VCaP (cell line): ENCODE measurements at regions not wholly inside any gene's neighbourhood (a gene's known extent, or its start where the extent isn't known, plus 50 kb on each side); places are given as distances from the start of the nearest gene placed in this dataset.

Experiments used
- H3K27ac ChIP-seq: fragments of 450-650 bp; 2 replicates; pipeline ENCODE4 v1.5.1; 2017
- CTCF ChIP-seq: fragments of 450-650 bp; conservative IDR thresholded peaks from 2 replicates; pipeline ENCODE4 v1.5.1; 2017; ENCODE audit warnings: mild to moderate bottlenecking, moderate library complexity

GRCh38 chr3:148289159-148289558 is 408.5 kb upstream of the AGTR1 start:
- H3K27ac ChIP-seq = no peak overlapping the region
- TF ChIP-seq CTCF = no peak

DNA sequence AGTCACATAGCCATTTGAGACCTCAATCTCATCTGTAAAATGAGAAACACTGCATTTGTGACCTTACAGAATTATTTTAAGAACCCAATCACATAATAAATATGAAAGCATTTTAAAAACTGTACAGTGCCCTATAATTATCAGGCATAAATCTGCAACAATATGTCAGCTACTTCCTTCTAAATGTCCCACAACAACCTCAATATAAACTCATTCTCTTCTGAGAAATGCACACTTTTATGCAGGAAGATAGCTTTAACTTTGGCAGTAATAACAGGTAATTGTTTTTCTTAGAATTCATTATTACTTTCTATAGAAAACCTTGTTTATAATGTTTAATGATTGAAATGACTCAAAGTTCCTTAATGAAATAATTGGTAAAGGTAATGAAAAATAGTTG is 400.7 kb upstream of the AGTR1 start:
- no peak overlapping the region for H3K27ac ChIP-seq
- no peak for TF ChIP-seq CTCF

GRCh38 chr3:148307443-148307843 is 390.3 kb upstream of the AGTR1 start:
- no peak overlapping the region for H3K27ac ChIP-seq
- TF ChIP-seq CTCF = no peak

- peak; percentile 89 for TF ChIP-seq CTCF
- H3K27ac ChIP-seq = no peak overlapping the region
Observed at GRCh38 chr3:148309390-148310035, 388.2 kb upstream of the AGTR1 start.

DNA sequence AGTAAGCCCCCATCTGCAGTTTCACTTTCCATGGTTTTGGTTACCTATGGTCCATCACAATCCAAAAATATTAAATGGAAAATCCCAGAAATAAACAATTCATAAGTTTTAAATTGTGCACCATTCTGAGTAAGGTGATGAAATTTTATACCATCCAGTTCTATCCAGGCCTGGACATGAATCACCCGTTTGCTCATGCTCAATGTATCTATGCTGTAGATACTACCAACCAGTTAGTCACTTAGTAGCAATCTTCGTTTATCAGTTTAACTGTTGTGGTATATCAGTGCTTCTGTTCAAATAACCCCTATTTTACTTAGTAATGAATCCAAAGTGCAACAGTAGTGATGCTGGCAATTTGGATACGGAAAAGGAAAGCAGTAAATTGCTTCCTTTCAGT is 381.9 kb upstream of the AGTR1 start:
- TF ChIP-seq CTCF = no peak
- H3K27ac ChIP-seq = no peak overlapping the region

DNA sequence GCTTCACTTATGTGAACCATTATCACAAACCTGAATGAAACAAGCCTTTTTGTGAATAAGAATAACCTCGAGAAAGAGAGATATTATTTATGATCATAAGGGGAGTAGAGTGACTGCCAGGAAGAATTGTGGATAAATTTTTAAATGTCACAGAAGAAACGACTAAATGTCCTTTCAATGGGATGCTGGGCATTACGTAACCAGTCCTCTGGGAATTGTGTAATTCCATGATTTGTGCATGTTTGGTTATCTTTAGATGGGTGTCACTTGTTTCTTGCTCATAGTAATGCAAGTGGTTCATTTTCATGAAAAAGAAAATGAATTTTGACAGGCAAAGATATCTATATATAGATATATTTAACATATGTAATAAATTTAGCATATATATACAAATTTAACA is 379.5 kb upstream of the AGTR1 start:
- TF ChIP-seq CTCF = no peak
- H3K27ac ChIP-seq = no peak overlapping the region

DNA sequence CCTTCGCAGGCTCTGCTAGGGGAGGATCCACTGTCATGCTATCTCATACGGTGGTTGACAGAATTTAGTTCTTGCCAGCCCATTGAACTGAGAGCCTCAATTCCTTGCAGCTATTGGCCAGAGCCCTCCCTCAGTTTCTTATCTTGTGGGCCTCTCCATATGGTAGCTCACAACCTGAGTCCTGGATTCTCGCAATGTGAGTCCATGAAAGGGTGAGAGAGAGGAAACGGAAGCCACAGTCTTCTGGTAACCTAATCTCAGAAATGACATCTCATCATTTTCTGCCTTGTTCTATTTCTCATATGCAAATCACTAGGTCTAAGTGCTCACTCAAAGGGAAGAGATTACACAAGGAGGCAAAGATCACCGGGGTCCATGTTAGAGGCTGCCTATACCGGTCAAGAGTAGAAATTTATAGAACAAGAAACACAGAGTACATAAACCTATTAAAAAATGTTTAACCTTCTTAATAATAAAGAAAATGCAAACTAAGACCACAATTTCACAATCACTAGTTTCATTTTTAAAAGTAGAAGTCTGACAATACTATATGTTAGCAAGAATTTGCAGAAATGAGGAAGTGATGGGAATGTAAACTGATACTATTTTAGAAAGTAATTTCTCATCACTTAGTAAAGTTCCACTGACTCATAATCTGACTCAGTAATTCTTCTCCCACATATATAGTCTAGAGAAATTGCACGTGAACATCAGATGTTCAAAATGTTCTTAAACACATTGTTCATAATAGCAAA is 378.4 kb upstream of the AGTR1 start:
- TF ChIP-seq CTCF = no peak
- H3K27ac ChIP-seq = no peak overlapping the region
